ENCODE measurements at regions not wholly inside any gene's neighbourhood (a gene's known extent, or its start where the extent isn't known, plus 50 kb on each side); places are given as distances from the start of the nearest gene placed in this dataset.

GRCh38 chr13:97113231-97114001 lies 108.7 kb upstream of the MBNL2 start:
- H3K4me1 Mint-ChIP-seq = peaks cover 3% of the 10 kb centered on the region
- ChIA-PET POLR2A (no interaction called here), CTCF (interaction anchor here (9.4 kb wide), 1 partner anchor 245 kb away, joined by 183 read pairs; no protein-coding TSS in a partner anchor)
- peaks cover 27% of the 10 kb centered on the region for H3K27me3 Mint-ChIP-seq
- no peak for ATAC-seq (ENCODE audit: low read depth)
- intact Hi-C loops (cut with micrococcal nuclease) = no loop called here
- no peak overlapping the region for H3K27ac Mint-ChIP-seq
- DNase-seq = no peak
- H3K36me3 Mint-ChIP-seq (ENCODE audit: low read depth) = no peaks in the 10 kb centered on the region
- H3K9me3 Mint-ChIP-seq = no peaks in the 10 kb centered on the region
- H3K4me3 Mint-ChIP-seq = no peak overlapping the region
- TF ChIP-seq CTCF (IDR thresholded peaks at IDR 0.05) = no peak

GRCh38 chr13:97114651-97115050 lies 107.5 kb upstream of the MBNL2 start:
- intact Hi-C loops (cut with micrococcal nuclease) = no loop called here
- peaks cover 22% of the 10 kb centered on the region for H3K27me3 Mint-ChIP-seq
- ATAC-seq (ENCODE audit: low read depth) = no peak

DNA sequence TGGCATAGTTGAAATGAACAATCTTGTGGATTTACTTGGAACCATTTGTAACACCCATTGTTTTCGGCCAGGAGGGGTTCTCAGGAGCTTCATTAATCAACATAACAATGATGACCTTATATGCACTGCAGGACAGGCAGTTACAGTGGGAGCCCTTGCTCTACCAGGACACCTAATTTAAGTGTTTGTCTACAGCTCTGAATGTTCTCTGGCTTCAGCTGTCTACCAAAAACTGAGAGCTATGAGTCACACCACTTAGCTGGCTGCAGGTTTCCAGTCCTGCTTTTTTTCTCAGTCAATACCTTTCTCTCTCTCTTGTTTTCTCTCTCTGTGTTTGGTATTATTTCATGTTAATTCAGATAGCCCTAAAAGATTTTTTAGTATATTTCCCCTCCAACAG lies 105.4 kb upstream of the MBNL2 start:
- POLR2A ChIA-PET = no interaction called here

More at GRCh38 chr13:97114651-97115050, 107.5 kb upstream of the MBNL2 start:
- peaks cover 2% of the 10 kb centered on the region for H3K4me1 Mint-ChIP-seq
- no peak overlapping the region for H3K27ac Mint-ChIP-seq
- no peak for TF ChIP-seq CTCF (IDR thresholded peaks at IDR 0.05)
- CTCF ChIA-PET = interaction anchor here (9.4 kb wide), 1 partner anchor 244 kb away, joined by 183 read pairs; no protein-coding TSS in a partner anchor
- POLR2A ChIA-PET = no interaction called here
- no peak overlapping the region for H3K4me3 Mint-ChIP-seq
- H3K36me3 Mint-ChIP-seq (ENCODE audit: low read depth) = no peaks in the 10 kb centered on the region
- no peaks in the 10 kb centered on the region for H3K9me3 Mint-ChIP-seq
- no peak for DNase-seq

DNA sequence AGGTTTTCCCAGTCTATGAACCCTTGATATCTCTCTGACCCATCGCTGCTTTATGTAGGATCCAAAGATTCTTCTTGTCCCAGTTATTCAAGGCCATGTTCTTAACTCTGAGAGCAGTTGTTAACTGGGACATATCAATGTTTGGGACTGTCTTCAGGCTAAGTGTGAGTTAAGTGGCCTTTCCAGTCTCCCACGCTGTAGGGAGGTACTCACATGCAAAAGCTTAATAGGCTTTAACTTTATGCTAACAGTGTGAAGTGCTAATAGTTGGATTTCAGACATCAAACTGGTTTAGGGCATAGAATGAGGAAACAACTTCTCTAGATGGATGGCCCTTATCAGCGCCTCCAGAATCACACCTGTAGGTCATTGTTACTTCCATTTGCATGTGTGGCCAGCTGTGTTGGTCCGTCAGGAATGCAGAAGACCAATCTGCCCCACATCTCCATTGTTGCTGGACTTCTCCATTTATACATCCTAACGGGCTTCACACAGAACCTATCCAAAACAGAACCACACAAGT lies 104.7 kb upstream of the MBNL2 start:
- H3K36me3 Mint-ChIP-seq (ENCODE audit: low read depth) = no peaks in the 10 kb centered on the region
- ChIA-PET CTCF (no interaction called here), POLR2A (no interaction called here)
- peaks cover 31% of the 10 kb centered on the region for H3K27me3 Mint-ChIP-seq
- no peak overlapping the region for H3K4me3 Mint-ChIP-seq
- no peaks in the 10 kb centered on the region for H3K4me1 Mint-ChIP-seq
- intact Hi-C loops (cut with micrococcal nuclease) = no loop called here
- H3K27ac Mint-ChIP-seq = no peak overlapping the region
- DNase-seq (no peak), ATAC-seq (ENCODE audit: low read depth) (no peak)
- no peaks in the 10 kb centered on the region for H3K9me3 Mint-ChIP-seq
- TF ChIP-seq CTCF (IDR thresholded peaks at IDR 0.05) = no peak

More for the DNA sequence above, 105.4 kb upstream of the MBNL2 start:
- intact Hi-C loops (cut with micrococcal nuclease) = no loop called here
- CTCF ChIA-PET = no interaction called here
- H3K9me3 Mint-ChIP-seq = no peaks in the 10 kb centered on the region
- H3K4me3 Mint-ChIP-seq = no peak overlapping the region
- peaks cover 30% of the 10 kb centered on the region for H3K27me3 Mint-ChIP-seq
- TF ChIP-seq CTCF (IDR thresholded peaks at IDR 0.05) = no peak
- DNase-seq (no peak), ATAC-seq (ENCODE audit: low read depth) (no peak)
- H3K4me1 Mint-ChIP-seq = no peaks in the 10 kb centered on the region
- H3K36me3 Mint-ChIP-seq (ENCODE audit: low read depth) = no peaks in the 10 kb centered on the region
- no peak overlapping the region for H3K27ac Mint-ChIP-seq

GRCh38 chr13:97119943-97120342 lies 102.2 kb upstream of the MBNL2 start:
- CTCF ChIA-PET = no interaction called here

More at GRCh38 chr13:97119943-97120342, 102.2 kb upstream of the MBNL2 start:
- Mint-ChIP-seq H3K9me3 (no peaks in the 10 kb centered on the region), H3K4me3 (no peak overlapping the region), H3K36me3 (ENCODE audit: low read depth) (no peaks in the 10 kb centered on the region), H3K4me1 (no peaks in the 10 kb centered on the region), H3K27me3 (peaks cover 41% of the 10 kb centered on the region), H3K27ac (no peak overlapping the region)
- no peak for ATAC-seq (ENCODE audit: low read depth)
- no peak for DNase-seq
- POLR2A ChIA-PET = no interaction called here
- intact Hi-C loops (cut with micrococcal nuclease) = no loop called here
- no peak for TF ChIP-seq CTCF (IDR thresholded peaks at IDR 0.05)

Measured in activated B cell treated with CpG ODN at 0.5 μM for 24 hours (primary cell).